ENCODE measurements at regions not wholly inside any gene's neighbourhood (a gene's known extent, or its start where the extent isn't known, plus 50 kb on each side); places are given as distances from the start of the nearest gene placed in this dataset.

- 66 to 89% methylated on average over 1 to 2 of the region's 2 CpGs for WGBS, 2 donors (ENCODE audit: low coverage in 1 of 2)
- Histone ChIP-seq H3K27ac (no peak overlapping the region), H3K36me3 (no peaks in the 10 kb centered on the region), H3K27me3 (no peaks in the 10 kb centered on the region), H3K9me3 (peaks cover 0 to 10% (median 0%) of the 10 kb centered on the region in 3 donors), H3K4me1 (no peaks in the 10 kb centered on the region), H3K4me3 (no peak overlapping the region)
- no peak for ATAC-seq
- TF ChIP-seq CTCF (IDR thresholded peaks at IDR 0.05) (no peak), POLR2A (IDR thresholded peaks at IDR 0.05) (no peak), EP300 (IDR thresholded peaks at IDR 0.05) (no peak), POLR2AphosphoS5 (IDR thresholded peaks at IDR 0.05) (no peak)
Observed at GRCh38 chr4:111466811-111467604, 678.2 kb upstream of the FAM241A start.

GRCh38 chr4:111475001-111475400 lies 670.3 kb upstream of the FAM241A start:
- H3K4me3 ChIP-seq = no peak overlapping the region
- no peaks in the 10 kb centered on the region for H3K27me3 ChIP-seq
- no peak overlapping the region for H3K27ac ChIP-seq
- ATAC-seq = no peak
- H3K9me3 ChIP-seq = no peaks in the 10 kb centered on the region
- H3K4me1 ChIP-seq = no peaks in the 10 kb centered on the region
- no peaks in the 10 kb centered on the region for H3K36me3 ChIP-seq
- 20 to 36% methylated on average over 2 to 5 of the region's 5 CpGs for WGBS, 2 donors (ENCODE audit: low coverage in 1 of 2)
- TF ChIP-seq POLR2A (IDR thresholded peaks at IDR 0.05) (no peak), POLR2AphosphoS5 (IDR thresholded peaks at IDR 0.05) (no peak), EP300 (IDR thresholded peaks at IDR 0.05) (no peak), CTCF (IDR thresholded peaks at IDR 0.05) (peak; percentile 14 to 69 (median 42))

GRCh38 chr4:111475666-111476065 lies 669.6 kb upstream of the FAM241A start:
- TF ChIP-seq CTCF (IDR thresholded peaks at IDR 0.05) (no peak), POLR2AphosphoS5 (IDR thresholded peaks at IDR 0.05) (no peak), POLR2A (IDR thresholded peaks at IDR 0.05) (no peak), EP300 (IDR thresholded peaks at IDR 0.05) (no peak)
- 25 to 73% methylated on average over 1 of the region's 1 CpG for WGBS, 2 donors (ENCODE audit: low coverage in 1 of 2)
- H3K9me3 ChIP-seq = no peaks in the 10 kb centered on the region
- no peaks in the 10 kb centered on the region for H3K4me1 ChIP-seq
- H3K4me3 ChIP-seq = no peak overlapping the region
- no peak overlapping the region for H3K27ac ChIP-seq
- no peaks in the 10 kb centered on the region for H3K36me3 ChIP-seq
- H3K27me3 ChIP-seq = no peaks in the 10 kb centered on the region
- no peak for ATAC-seq

GRCh38 chr4:111480510-111480909 lies 664.7 kb upstream of the FAM241A start:
- TF ChIP-seq POLR2A (IDR thresholded peaks at IDR 0.05) (no peak), CTCF (IDR thresholded peaks at IDR 0.05) (no peak), POLR2AphosphoS5 (IDR thresholded peaks at IDR 0.05) (no peak), EP300 (IDR thresholded peaks at IDR 0.05) (no peak)

More at GRCh38 chr4:111480510-111480909, 664.7 kb upstream of the FAM241A start:
- no peak overlapping the region for H3K4me3 ChIP-seq
- H3K9me3 ChIP-seq = no peaks in the 10 kb centered on the region
- H3K27ac ChIP-seq = no peak overlapping the region
- H3K27me3 ChIP-seq = no peaks in the 10 kb centered on the region
- ATAC-seq = no peak
- H3K4me1 ChIP-seq = no peaks in the 10 kb centered on the region
- no peaks in the 10 kb centered on the region for H3K36me3 ChIP-seq
